T47D (cell line): ENCODE measurements at regions not wholly inside any gene's neighbourhood (a gene's known extent, or its start where the extent isn't known, plus 50 kb on each side); places are given as distances from the start of the nearest gene placed in this dataset.

Experiments
- DNase-seq, 2 experiments: peaks; one replicate each; pipeline versions ENCODE4 v3.0.0 to v3.0.0-alpha.2; 2011 to 2012; ENCODE audit warnings: low read depth in 1 of 2, low spot score in 1 of 2
- JUND ChIP-seq: IDR thresholded peaks from 2 replicates; pipeline ENCODE4 v1.6.1; 2012; ENCODE audit warnings: low read depth
- in situ Hi-C: cut with HindIII; loops from 2 replicates; pipeline ENCODE4 v1.10.0; 2016; ENCODE audit warnings: low sequenced_read_pairs, low pct_unique_long_range_greater_than_20kb

GRCh38 chr3:43852066-43852465, 161.3 kb downstream of the ABHD5 start:
- no peak for DNase-seq
- in situ Hi-C loops = no loop called here
- TF ChIP-seq JUND = no peak

GRCh38 chr3:43854283-43854682, 163.5 kb downstream of the ABHD5 start:
- no peak for DNase-seq
- in situ Hi-C loops = no loop called here
- TF ChIP-seq JUND = no peak

GRCh38 chr3:43854916-43855315, 164.2 kb downstream of the ABHD5 start:
- in situ Hi-C loops = no loop called here
- DNase-seq = no peak
- no peak for TF ChIP-seq JUND

- TF ChIP-seq JUND = no peak
- DNase-seq = peak in 1 of 2 experiments; percentile 74
- in situ Hi-C loops = no loop called here
Observed at GRCh38 chr3:43855674-43856299, 165.0 kb downstream of the ABHD5 start.

DNA sequence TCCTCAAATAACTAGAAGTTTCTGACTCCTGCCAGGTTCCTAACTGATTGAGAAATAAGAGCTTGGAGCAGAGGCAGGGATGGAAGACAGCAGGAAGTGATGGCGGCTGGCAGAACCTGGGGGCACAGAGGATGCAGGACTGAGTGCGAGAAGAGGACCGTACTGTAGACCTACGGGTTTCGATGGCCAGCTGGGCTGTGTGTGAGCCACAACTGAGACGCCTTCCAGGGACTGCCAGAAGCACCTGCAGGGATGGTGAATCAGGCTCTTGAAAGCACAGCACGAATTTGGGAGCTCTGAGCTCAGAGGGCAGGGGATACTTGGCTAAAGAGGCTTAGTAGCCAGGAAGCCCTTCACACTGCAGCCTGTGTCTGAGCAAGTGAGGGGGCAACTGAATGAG, 165.6 kb downstream of the ABHD5 start:
- in situ Hi-C loops = no loop called here
- no peak for DNase-seq
- TF ChIP-seq JUND = no peak

GRCh38 chr3:43856761-43857160, 166.0 kb downstream of the ABHD5 start:
- no peak for DNase-seq
- TF ChIP-seq JUND = no peak
- in situ Hi-C loops = no loop called here

GRCh38 chr3:43857361-43858293, 166.9 kb downstream of the ABHD5 start:
- TF ChIP-seq JUND = no peak
- in situ Hi-C loops = no loop called here

GRCh38 chr3:43858294-43858701, 167.6 kb downstream of the ABHD5 start:
- no peak for TF ChIP-seq JUND
- no peak for DNase-seq
- in situ Hi-C loops = no loop called here

More at GRCh38 chr3:43857361-43858293, 166.9 kb downstream of the ABHD5 start:
- no peak for DNase-seq

DNA sequence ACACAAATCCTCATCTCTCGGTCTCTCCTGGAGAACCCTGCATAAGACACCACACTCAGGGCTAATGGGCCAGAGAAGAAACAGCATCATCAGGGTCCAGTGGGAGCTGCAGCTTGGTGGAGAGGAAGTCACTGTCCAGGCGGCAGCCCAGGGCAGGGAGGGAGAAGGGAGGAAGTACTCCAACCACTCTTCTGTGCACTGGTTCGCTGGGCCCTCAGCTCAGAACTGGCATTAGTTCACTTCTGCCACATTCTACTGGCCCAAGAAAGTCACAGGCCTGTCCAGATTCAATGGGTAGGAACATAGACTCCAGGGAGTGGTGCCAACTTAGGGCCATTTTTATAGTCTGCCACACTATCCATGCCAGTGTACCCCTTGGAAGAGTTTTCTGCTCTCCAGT, 169.0 kb downstream of the ABHD5 start:
- no peak for TF ChIP-seq JUND
- in situ Hi-C loops = no loop called here
- DNase-seq = no peak

DNA sequence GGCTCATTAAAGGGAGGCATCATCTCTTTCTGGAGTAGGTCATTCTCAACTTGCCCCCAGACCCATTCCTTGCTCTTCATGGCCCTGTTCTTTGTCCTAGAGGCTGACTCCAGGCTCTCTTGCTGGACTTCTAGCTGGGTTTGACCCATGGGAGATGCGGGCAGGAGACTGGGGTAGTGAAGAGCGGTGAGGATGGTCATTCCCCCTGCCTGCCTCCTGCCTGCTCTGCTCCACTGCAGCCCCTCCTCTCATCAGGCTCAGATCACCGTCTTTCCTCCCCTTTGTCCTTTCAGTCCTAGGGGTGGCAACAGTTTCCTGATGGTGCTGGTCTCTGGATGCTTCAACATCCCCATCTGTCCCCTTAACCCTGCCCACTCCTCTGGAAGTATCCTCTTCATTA, 170.9 kb downstream of the ABHD5 start:
- in situ Hi-C loops = no loop called here
- no peak for TF ChIP-seq JUND

GRCh38 chr3:43862470-43862869, 171.7 kb downstream of the ABHD5 start:
- in situ Hi-C loops = no loop called here
- no peak for DNase-seq
- TF ChIP-seq JUND = no peak

More for the DNA sequence above, 170.9 kb downstream of the ABHD5 start:
- DNase-seq = no peak

DNA sequence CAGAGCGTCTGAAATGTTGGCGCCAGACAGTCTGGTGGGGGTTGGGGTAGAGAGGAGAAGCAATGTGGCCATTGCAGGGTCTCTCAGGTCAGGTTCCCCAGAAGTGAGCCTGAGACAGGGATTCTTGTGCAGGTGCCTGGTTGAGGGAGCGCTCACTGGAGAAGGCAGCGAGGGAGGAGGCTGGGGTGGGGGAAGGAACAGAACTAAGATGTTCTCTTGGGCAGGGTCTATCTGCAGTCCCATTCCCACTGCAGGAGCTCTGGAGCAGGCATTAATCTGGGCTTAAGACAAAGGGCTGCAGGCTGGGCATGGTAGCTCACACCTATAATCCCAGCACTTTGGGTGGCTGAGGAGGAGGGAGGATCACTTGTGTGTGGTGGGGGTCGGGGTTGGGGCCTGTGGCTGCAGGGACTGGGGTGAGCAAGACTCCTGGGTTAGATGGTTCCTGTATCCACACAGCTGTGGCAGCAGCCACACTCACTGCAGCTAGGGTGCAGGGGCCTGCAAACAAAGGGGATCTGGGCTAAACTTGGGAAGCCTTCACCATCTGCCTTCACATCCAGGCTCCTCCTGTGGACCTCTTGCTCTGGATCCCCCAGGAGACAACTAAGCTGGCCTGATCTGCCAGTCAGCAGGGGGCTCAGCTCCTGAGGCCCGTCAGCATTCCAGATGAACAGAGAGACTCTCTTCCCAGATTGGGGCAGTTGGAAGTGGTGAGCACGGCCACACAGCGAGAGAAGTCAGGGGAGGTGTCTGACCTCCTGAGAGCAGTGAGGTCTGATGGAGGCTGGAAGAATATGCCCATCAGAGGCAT, 172.5 kb downstream of the ABHD5 start:
- in situ Hi-C loops = no loop called here
- DNase-seq = no peak
- no peak for TF ChIP-seq JUND
